ENCODE measurements at regions not wholly inside any gene's neighbourhood (a gene's known extent, or its start where the extent isn't known, plus 50 kb on each side); places are given as distances from the start of the nearest gene placed in this dataset.

- Mint-ChIP-seq H3K4me1 (ENCODE audit: low read depth) (peaks cover 4% of the 10 kb centered on the region), H3K36me3 (ENCODE audit: insufficient read depth) (no peaks in the 10 kb centered on the region), H3K27me3 (ENCODE audit: low read depth) (peaks cover 12% of the 10 kb centered on the region), H3K4me3 (no peak overlapping the region), H3K9me3 (no peaks in the 10 kb centered on the region)
- ATAC-seq = no peak
- DNase-seq = no peak
Observed at GRCh38 chr2:118198268-118198667, 110.0 kb downstream of the INSIG2 start.

GRCh38 chr2:118197011-118197675 is 108.9 kb downstream of the INSIG2 start:
- DNase-seq (no peak), ATAC-seq (no peak)
- Mint-ChIP-seq H3K9me3 (no peaks in the 10 kb centered on the region), H3K27me3 (ENCODE audit: low read depth) (peaks cover 7% of the 10 kb centered on the region), H3K4me3 (no peak overlapping the region), H3K36me3 (ENCODE audit: insufficient read depth) (no peaks in the 10 kb centered on the region), H3K4me1 (ENCODE audit: low read depth) (no peaks in the 10 kb centered on the region)

- no peaks in the 10 kb centered on the region for H3K36me3 Mint-ChIP-seq (ENCODE audit: insufficient read depth)
- H3K4me1 Mint-ChIP-seq (ENCODE audit: low read depth) = peaks cover 13% of the 10 kb centered on the region
- H3K27me3 Mint-ChIP-seq (ENCODE audit: low read depth) = no peaks in the 10 kb centered on the region
- DNase-seq (no peak), ATAC-seq (no peak)
- no peak overlapping the region for H3K4me3 Mint-ChIP-seq
- no peaks in the 10 kb centered on the region for H3K9me3 Mint-ChIP-seq
Observed at GRCh38 chr2:118190474-118190873, 102.2 kb downstream of the INSIG2 start.

GRCh38 chr2:118186858-118187254 is 98.6 kb downstream of the INSIG2 start:
- DNase-seq (no peak), ATAC-seq (no peak)
- no peaks in the 10 kb centered on the region for H3K9me3 Mint-ChIP-seq
- H3K4me1 Mint-ChIP-seq (ENCODE audit: low read depth) = peaks cover 18% of the 10 kb centered on the region
- H3K36me3 Mint-ChIP-seq (ENCODE audit: insufficient read depth) = no peaks in the 10 kb centered on the region
- H3K27me3 Mint-ChIP-seq (ENCODE audit: low read depth) = no peaks in the 10 kb centered on the region
- peak overlapping the region; percentile 92 for H3K4me3 Mint-ChIP-seq

- no peaks in the 10 kb centered on the region for H3K9me3 Mint-ChIP-seq
- H3K27me3 Mint-ChIP-seq (ENCODE audit: low read depth) = no peaks in the 10 kb centered on the region
- H3K36me3 Mint-ChIP-seq (ENCODE audit: insufficient read depth) = no peaks in the 10 kb centered on the region
- peaks cover 18% of the 10 kb centered on the region for H3K4me1 Mint-ChIP-seq (ENCODE audit: low read depth)
- H3K4me3 Mint-ChIP-seq = peak overlapping the region; percentile 92
- DNase-seq (peak; percentile 86), ATAC-seq (peak; percentile 93 to 95)
Observed at GRCh38 chr2:118186110-118186857, 98.0 kb downstream of the INSIG2 start.

- DNase-seq = peak; percentile 37
- peak overlapping the region; percentile 92 for H3K4me3 Mint-ChIP-seq
- no peaks in the 10 kb centered on the region for H3K27me3 Mint-ChIP-seq (ENCODE audit: low read depth)
- peaks cover 18% of the 10 kb centered on the region for H3K4me1 Mint-ChIP-seq (ENCODE audit: low read depth)
- H3K9me3 Mint-ChIP-seq = no peaks in the 10 kb centered on the region
- peak; percentile 81 to 83 for ATAC-seq
- H3K36me3 Mint-ChIP-seq (ENCODE audit: insufficient read depth) = no peaks in the 10 kb centered on the region
Observed at GRCh38 chr2:118185210-118186109, 97.2 kb downstream of the INSIG2 start.

- no peaks in the 10 kb centered on the region for H3K27me3 Mint-ChIP-seq (ENCODE audit: low read depth)
- H3K4me1 Mint-ChIP-seq (ENCODE audit: low read depth) = peaks cover 18% of the 10 kb centered on the region
- no peak for DNase-seq
- no peaks in the 10 kb centered on the region for H3K36me3 Mint-ChIP-seq (ENCODE audit: insufficient read depth)
- H3K9me3 Mint-ChIP-seq = no peaks in the 10 kb centered on the region
- ATAC-seq = no peak
- H3K4me3 Mint-ChIP-seq = no peak overlapping the region
Observed at GRCh38 chr2:118183381-118183780, 95.1 kb downstream of the INSIG2 start.

- Mint-ChIP-seq H3K36me3 (ENCODE audit: insufficient read depth) (no peaks in the 10 kb centered on the region), H3K9me3 (no peaks in the 10 kb centered on the region), H3K4me3 (no peak overlapping the region), H3K4me1 (ENCODE audit: low read depth) (no peaks in the 10 kb centered on the region), H3K27me3 (ENCODE audit: low read depth) (peaks cover 11% of the 10 kb centered on the region)
- DNase-seq (no peak), ATAC-seq (no peak)
Observed at GRCh38 chr2:118179445-118179844, 91.2 kb downstream of the INSIG2 start.

- H3K27me3 Mint-ChIP-seq (ENCODE audit: low read depth) = peaks cover 11% of the 10 kb centered on the region
- no peaks in the 10 kb centered on the region for H3K4me1 Mint-ChIP-seq (ENCODE audit: low read depth)
- no peak for DNase-seq
- H3K9me3 Mint-ChIP-seq = no peaks in the 10 kb centered on the region
- ATAC-seq = no peak
- no peak overlapping the region for H3K4me3 Mint-ChIP-seq
- no peaks in the 10 kb centered on the region for H3K36me3 Mint-ChIP-seq (ENCODE audit: insufficient read depth)
Observed at GRCh38 chr2:118177884-118178283, 89.6 kb downstream of the INSIG2 start.

- H3K36me3 Mint-ChIP-seq (ENCODE audit: insufficient read depth) = no peaks in the 10 kb centered on the region
- no peaks in the 10 kb centered on the region for H3K4me1 Mint-ChIP-seq (ENCODE audit: low read depth)
- DNase-seq = no peak
- H3K4me3 Mint-ChIP-seq = no peak overlapping the region
- ATAC-seq = no peak
- peaks cover 11% of the 10 kb centered on the region for H3K27me3 Mint-ChIP-seq (ENCODE audit: low read depth)
- no peaks in the 10 kb centered on the region for H3K9me3 Mint-ChIP-seq
Observed at GRCh38 chr2:118177318-118177717, 89.0 kb downstream of the INSIG2 start.

- H3K36me3 Mint-ChIP-seq (ENCODE audit: insufficient read depth) = no peaks in the 10 kb centered on the region
- H3K4me1 Mint-ChIP-seq (ENCODE audit: low read depth) = no peaks in the 10 kb centered on the region
- ATAC-seq (peak in 1 of 2 donors; percentile 43), DNase-seq (no peak)
- no peak overlapping the region for H3K4me3 Mint-ChIP-seq
- no peaks in the 10 kb centered on the region for H3K9me3 Mint-ChIP-seq
- peaks cover 11% of the 10 kb centered on the region for H3K27me3 Mint-ChIP-seq (ENCODE audit: low read depth)
Observed at GRCh38 chr2:118176601-118177000, 88.3 kb downstream of the INSIG2 start.

GRCh38 chr2:118171546-118171945 is 83.3 kb downstream of the INSIG2 start:
- Mint-ChIP-seq H3K27me3 (ENCODE audit: low read depth) (peaks cover 11% of the 10 kb centered on the region), H3K4me1 (ENCODE audit: low read depth) (no peaks in the 10 kb centered on the region), H3K4me3 (no peak overlapping the region), H3K36me3 (ENCODE audit: insufficient read depth) (no peaks in the 10 kb centered on the region), H3K9me3 (no peaks in the 10 kb centered on the region)
- ATAC-seq = no peak
- no peak for DNase-seq

- DNase-seq = no peak
- Mint-ChIP-seq H3K36me3 (ENCODE audit: insufficient read depth) (no peaks in the 10 kb centered on the region), H3K4me1 (ENCODE audit: low read depth) (no peaks in the 10 kb centered on the region), H3K27me3 (ENCODE audit: low read depth) (no peaks in the 10 kb centered on the region), H3K4me3 (no peak overlapping the region), H3K9me3 (peaks cover 5% of the 10 kb centered on the region)
- ATAC-seq = peak; percentile 54 to 73
Observed at GRCh38 chr2:118169359-118170005, 81.2 kb downstream of the INSIG2 start.

GRCh38 chr2:118168615-118169014 is 80.3 kb downstream of the INSIG2 start:
- no peak for DNase-seq
- Mint-ChIP-seq H3K4me1 (ENCODE audit: low read depth) (no peaks in the 10 kb centered on the region), H3K9me3 (peaks cover 5% of the 10 kb centered on the region), H3K36me3 (ENCODE audit: insufficient read depth) (no peaks in the 10 kb centered on the region), H3K4me3 (no peak overlapping the region), H3K27me3 (ENCODE audit: low read depth) (peaks cover 3% of the 10 kb centered on the region)
- ATAC-seq = no peak

Data from activated T-cell treated with anti-CD3 and anti-CD28 coated beads, Interleukin-2, amount 50 U/mL, for 4 hours (primary cell).